HUES64 (cell line): ENCODE measurements at regions not wholly inside any gene's neighbourhood (a gene's known extent, or its start where the extent isn't known, plus 50 kb on each side); places are given as distances from the start of the nearest gene placed in this dataset.

ENCODE experiments used
- H3K27ac ChIP-seq: 2 replicates; pipeline ENCODE4 v1.7.0; 2013; ENCODE audit warnings: low read depth, low read length, inconsistent platforms
- H3K27me3 ChIP-seq: 2 replicates; pipeline ENCODE4 v1.6.1; 2013; ENCODE audit warnings: mild to moderate bottlenecking, low read length; ENCODE audit not compliant: insufficient read depth
- H3K36me3 ChIP-seq: 2 replicates; pipeline ENCODE4 v1.6.1; 2013; ENCODE audit warnings: mild to moderate bottlenecking, low read length; ENCODE audit not compliant: insufficient read depth
- H3K4me1 ChIP-seq: 2 replicates; pipeline ENCODE4 v1.6.1; 2013; ENCODE audit warnings: mild to moderate bottlenecking, low read length, moderate library complexity; ENCODE audit not compliant: insufficient read depth
- H3K4me3 ChIP-seq: 2 replicates; pipeline ENCODE4 v1.5.1; 2013; ENCODE audit warnings: mild to moderate bottlenecking, low read length, moderate library complexity
- H3K9ac ChIP-seq: 2 replicates; pipeline ENCODE4 v1.6.1; 2013; ENCODE audit warnings: mild to moderate bottlenecking, low read depth, low read length
- H3K9me3 ChIP-seq: 2 replicates; pipeline ENCODE4 v1.6.1; 2013; ENCODE audit warnings: low read depth, low read length; ENCODE audit not compliant: insufficient read depth
- WGBS: fragments of 150-250, 120-280 bp; methylation state at CpG from one replicate; pipeline ENCODE4 v1.1.7; 2013; ENCODE audit warnings: missing lambda C conversion rate; 5-methylcytosine and 5-hydroxymethylcytosine counted together

GRCh38 chr9:30193421-30193820 is 2191.0 kb upstream of the ACO1 start:
- Histone ChIP-seq H3K27me3 (no peaks in the 10 kb centered on the region), H3K27ac (no peak overlapping the region), H3K36me3 (no peaks in the 10 kb centered on the region), H3K4me3 (no peak overlapping the region), H3K9ac (no peak overlapping the region), H3K9me3 (peaks cover 29% of the 10 kb centered on the region), H3K4me1 (no peaks in the 10 kb centered on the region)
- WGBS: 98% methylated on average over 5 of the region's 6 CpGs

- Histone ChIP-seq H3K4me1 (no peaks in the 10 kb centered on the region), H3K36me3 (no peaks in the 10 kb centered on the region), H3K9me3 (peaks cover 20% of the 10 kb centered on the region), H3K27me3 (no peaks in the 10 kb centered on the region), H3K9ac (no peak overlapping the region), H3K4me3 (no peak overlapping the region), H3K27ac (no peak overlapping the region)
- 80% methylated on average over 1 of the region's 1 CpG for WGBS
Measured at GRCh38 chr9:30196941-30197340, 2187.5 kb upstream of the ACO1 start.

- no peaks in the 10 kb centered on the region for H3K27me3 ChIP-seq
- H3K27ac ChIP-seq: no peak overlapping the region
- peaks cover 20% of the 10 kb centered on the region for H3K9me3 ChIP-seq
- H3K36me3 ChIP-seq: no peaks in the 10 kb centered on the region
- H3K4me3 ChIP-seq: no peak overlapping the region
- H3K4me1 ChIP-seq: no peaks in the 10 kb centered on the region
- no peak overlapping the region for H3K9ac ChIP-seq
Measured at GRCh38 chr9:30197453-30197852, 2187.0 kb upstream of the ACO1 start.

- Histone ChIP-seq H3K4me3 (no peak overlapping the region), H3K4me1 (no peaks in the 10 kb centered on the region), H3K27ac (no peak overlapping the region), H3K27me3 (no peaks in the 10 kb centered on the region), H3K9me3 (peaks cover 20% of the 10 kb centered on the region), H3K9ac (no peak overlapping the region), H3K36me3 (no peaks in the 10 kb centered on the region)
- WGBS: 96% methylated on average over 4 of the region's 4 CpGs
Measured at GRCh38 chr9:30197954-30198353, 2186.5 kb upstream of the ACO1 start.

- H3K4me1 ChIP-seq: no peaks in the 10 kb centered on the region
- 92% methylated on average over 24 of the region's 24 CpGs for WGBS
- H3K27me3 ChIP-seq: no peaks in the 10 kb centered on the region
- H3K36me3 ChIP-seq: no peaks in the 10 kb centered on the region
- H3K4me3 ChIP-seq: no peak overlapping the region
- peaks cover 20% of the 10 kb centered on the region for H3K9me3 ChIP-seq
- no peak overlapping the region for H3K27ac ChIP-seq
- H3K9ac ChIP-seq: no peak overlapping the region
Measured at GRCh38 chr9:30198463-30199309, 2185.8 kb upstream of the ACO1 start.

GRCh38 chr9:30201024-30201423 is 2183.4 kb upstream of the ACO1 start:
- Histone ChIP-seq H3K27ac (no peak overlapping the region), H3K9me3 (peaks cover 20% of the 10 kb centered on the region), H3K27me3 (no peaks in the 10 kb centered on the region), H3K4me3 (no peak overlapping the region), H3K4me1 (no peaks in the 10 kb centered on the region), H3K9ac (no peak overlapping the region), H3K36me3 (no peaks in the 10 kb centered on the region)
- WGBS: 94% methylated on average over 3 of the region's 3 CpGs

GRCh38 chr9:30235068-30235467 is 2149.4 kb upstream of the ACO1 start:
- Histone ChIP-seq H3K27me3 (no peaks in the 10 kb centered on the region), H3K27ac (no peak overlapping the region), H3K9ac (no peak overlapping the region), H3K4me3 (no peak overlapping the region), H3K36me3 (no peaks in the 10 kb centered on the region), H3K4me1 (no peaks in the 10 kb centered on the region), H3K9me3 (no peaks in the 10 kb centered on the region)
- 80% methylated on average over 3 of the region's 4 CpGs for WGBS

- H3K27me3 ChIP-seq: no peaks in the 10 kb centered on the region
- no peak overlapping the region for H3K9ac ChIP-seq
- H3K4me1 ChIP-seq: no peaks in the 10 kb centered on the region
- no peak overlapping the region for H3K27ac ChIP-seq
- H3K9me3 ChIP-seq: no peaks in the 10 kb centered on the region
- WGBS: 81% methylated on average over 2 of the region's 2 CpGs
- H3K4me3 ChIP-seq: no peak overlapping the region
- no peaks in the 10 kb centered on the region for H3K36me3 ChIP-seq
Measured at GRCh38 chr9:30235564-30235963, 2148.9 kb upstream of the ACO1 start.

GRCh38 chr9:30239878-30240277 is 2144.6 kb upstream of the ACO1 start:
- Histone ChIP-seq H3K27ac (no peak overlapping the region), H3K9me3 (no peaks in the 10 kb centered on the region), H3K9ac (no peak overlapping the region), H3K27me3 (no peaks in the 10 kb centered on the region), H3K4me3 (no peak overlapping the region), H3K36me3 (no peaks in the 10 kb centered on the region), H3K4me1 (no peaks in the 10 kb centered on the region)
- WGBS: 80% methylated on average over 2 of the region's 2 CpGs

- Histone ChIP-seq H3K27me3 (no peaks in the 10 kb centered on the region), H3K9me3 (no peaks in the 10 kb centered on the region), H3K9ac (no peak overlapping the region), H3K27ac (no peak overlapping the region), H3K36me3 (no peaks in the 10 kb centered on the region), H3K4me3 (no peak overlapping the region), H3K4me1 (peaks cover under 1% of the 10 kb centered on the region; the same call in 1 of the 2 replicates)
Measured at GRCh38 chr9:30243467-30243866, 2141.0 kb upstream of the ACO1 start.

GRCh38 chr9:30244877-30245276 is 2139.6 kb upstream of the ACO1 start:
- no peak overlapping the region for H3K9ac ChIP-seq
- H3K4me3 ChIP-seq: no peak overlapping the region
- peaks cover 8% of the 10 kb centered on the region; the same call in 1 of the 2 replicates for H3K4me1 ChIP-seq
- H3K27ac ChIP-seq: no peak overlapping the region
- no peaks in the 10 kb centered on the region for H3K9me3 ChIP-seq
- no peaks in the 10 kb centered on the region for H3K27me3 ChIP-seq
- no peaks in the 10 kb centered on the region for H3K36me3 ChIP-seq

- 33% methylated on average over 1 of the region's 1 CpG for WGBS
- H3K9ac ChIP-seq: no peak overlapping the region
- peaks cover 8% of the 10 kb centered on the region; the same call in 1 of the 2 replicates for H3K4me1 ChIP-seq
- no peaks in the 10 kb centered on the region for H3K9me3 ChIP-seq
- H3K27ac ChIP-seq: no peak overlapping the region
- no peaks in the 10 kb centered on the region for H3K27me3 ChIP-seq
- H3K4me3 ChIP-seq: no peak overlapping the region
- no peaks in the 10 kb centered on the region for H3K36me3 ChIP-seq
Measured at GRCh38 chr9:30250872-30251271, 2133.6 kb upstream of the ACO1 start.
